ENCODE measurements at regions not wholly inside any gene's neighbourhood (a gene's known extent, or its start where the extent isn't known, plus 50 kb on each side); places are given as distances from the start of the nearest gene placed in this dataset.

GRCh38 chr10:10315989-10316388 is 701.7 kb upstream of the CELF2 start:
- no peak for DNase-seq

- DNase-seq: no peak
Measured at GRCh38 chr10:10317151-10317550, 700.5 kb upstream of the CELF2 start.

GRCh38 chr10:10318856-10319255 is 698.8 kb upstream of the CELF2 start:
- no peak for DNase-seq

- no peak for DNase-seq
Measured at GRCh38 chr10:10320956-10321355, 696.7 kb upstream of the CELF2 start.

- no peak for DNase-seq
Measured at GRCh38 chr10:10326116-10326515, 691.6 kb upstream of the CELF2 start.

- DNase-seq: no peak
Measured at GRCh38 chr10:10327934-10328333, 689.7 kb upstream of the CELF2 start.

- no peak for DNase-seq
Measured at GRCh38 chr10:10330418-10330817, 687.3 kb upstream of the CELF2 start.

- DNase-seq: no peak
Measured at GRCh38 chr10:10332786-10333185, 684.9 kb upstream of the CELF2 start.

- DNase-seq: no peak
Measured at GRCh38 chr10:10333622-10334021, 684.0 kb upstream of the CELF2 start.

- no peak for DNase-seq
Measured at GRCh38 chr10:10338339-10338738, 679.3 kb upstream of the CELF2 start.

GRCh38 chr10:10346390-10347150 is 671.1 kb upstream of the CELF2 start:
- no peak for DNase-seq

GRCh38 chr10:10350050-10350449 is 667.6 kb upstream of the CELF2 start:
- no peak for DNase-seq

GRCh38 chr10:10351451-10351850 is 666.2 kb upstream of the CELF2 start:
- no peak for DNase-seq

GRCh38 chr10:10353326-10353868 is 664.3 kb upstream of the CELF2 start:
- DNase-seq: no peak

- no peak for DNase-seq
Measured at GRCh38 chr10:10359263-10359662, 658.4 kb upstream of the CELF2 start.

- no peak for DNase-seq
Measured at GRCh38 chr10:10361301-10361885, 656.3 kb upstream of the CELF2 start.

- no peak for DNase-seq
Measured at GRCh38 chr10:10362800-10363199, 654.9 kb upstream of the CELF2 start.

- no peak for DNase-seq
Measured at GRCh38 chr10:10363217-10363616, 654.5 kb upstream of the CELF2 start.

- no peak for DNase-seq
Measured at GRCh38 chr10:10364902-10365301, 652.8 kb upstream of the CELF2 start.

- DNase-seq: no peak
Measured at GRCh38 chr10:10365676-10366075, 652.0 kb upstream of the CELF2 start.

- DNase-seq: no peak
Measured at GRCh38 chr10:10366836-10367235, 650.8 kb upstream of the CELF2 start.

GRCh38 chr10:10367264-10367663 is 650.4 kb upstream of the CELF2 start:
- DNase-seq: no peak

- DNase-seq: no peak
Measured at GRCh38 chr10:10368951-10369576, 648.6 kb upstream of the CELF2 start.

GRCh38 chr10:10385831-10386230 is 631.8 kb upstream of the CELF2 start:
- DNase-seq: no peak
